GM20431 (cell line): ENCODE measurements at regions not wholly inside any gene's neighbourhood (a gene's known extent, or its start where the extent isn't known, plus 50 kb on each side); places are given as distances from the start of the nearest gene placed in this dataset.

Source experiments
- in situ Hi-C: fragments of 300-500 bp; cut with MseI, MboI; formaldehyde crosslinking; loops from one replicate; pipeline ENCODE4 v1.15.0; 2020; ENCODE audit warnings: low sequenced_read_pairs; ENCODE audit not compliant: unreplicated experiment

GRCh38 chr20:61030130-61030529 is 221.9 kb upstream of the CDH4 start:
- in situ Hi-C loops: no loop called here

- in situ Hi-C loops: no loop called here
Measured at GRCh38 chr20:61031101-61031830, 220.8 kb upstream of the CDH4 start.

- in situ Hi-C loops: no loop called here
Measured at GRCh38 chr20:61037498-61037897, 214.6 kb upstream of the CDH4 start.

- in situ Hi-C loops: no loop called here
Measured at GRCh38 chr20:61041481-61041880, 210.6 kb upstream of the CDH4 start.

GRCh38 chr20:61042506-61043385 is 209.3 kb upstream of the CDH4 start:
- in situ Hi-C loops: no loop called here

- in situ Hi-C loops: no loop called here
Measured at GRCh38 chr20:61043681-61044080, 208.4 kb upstream of the CDH4 start.

GRCh38 chr20:61044499-61044898 is 207.6 kb upstream of the CDH4 start:
- in situ Hi-C loops: no loop called here

- in situ Hi-C loops: no loop called here
Measured at GRCh38 chr20:61045091-61045490, 207.0 kb upstream of the CDH4 start.

- in situ Hi-C loops: no loop called here
Measured at GRCh38 chr20:61045876-61046585, 206.0 kb upstream of the CDH4 start.

- in situ Hi-C loops: no loop called here
Measured at GRCh38 chr20:61046721-61047351, 205.2 kb upstream of the CDH4 start.

- in situ Hi-C loops: no loop called here
Measured at GRCh38 chr20:61047515-61047914, 204.5 kb upstream of the CDH4 start.

- in situ Hi-C loops: no loop called here
Measured at GRCh38 chr20:61048302-61048701, 203.8 kb upstream of the CDH4 start.

- in situ Hi-C loops: no loop called here
Measured at GRCh38 chr20:61049684-61050083, 202.4 kb upstream of the CDH4 start.

- in situ Hi-C loops: no loop called here
Measured at GRCh38 chr20:61050336-61050890, 201.6 kb upstream of the CDH4 start.

- in situ Hi-C loops: no loop called here
Measured at GRCh38 chr20:61052195-61052750, 199.8 kb upstream of the CDH4 start.

- in situ Hi-C loops: no loop called here
Measured at GRCh38 chr20:61052776-61053442, 199.2 kb upstream of the CDH4 start.

GRCh38 chr20:61053487-61053886 is 198.6 kb upstream of the CDH4 start:
- in situ Hi-C loops: no loop called here

- in situ Hi-C loops: no loop called here
Measured at GRCh38 chr20:61053889-61054288, 198.2 kb upstream of the CDH4 start.

- in situ Hi-C loops: no loop called here
Measured at GRCh38 chr20:61054411-61054810, 197.7 kb upstream of the CDH4 start.
